Stimulated activated CD8-positive, alpha-beta memory T cell treated with anti-CD3 and anti-CD28 coated beads, Interleukin-7, amount 100 ng/mL, for 1 hour (primary cell): ENCODE measurements at regions not wholly inside any gene's neighbourhood (a gene's known extent, or its start where the extent isn't known, plus 50 kb on each side); places are given as distances from the start of the nearest gene placed in this dataset.
A peak's percentile ranks its signal among the peaks of the same experiment; 100 is the strongest.

ENCODE experiments used
- DNase-seq, 2 donors: peaks; one replicate each; pipeline ENCODE4 v3.0.0-alpha.2; 2020; ENCODE audit warnings: low read depth in 2 of 2

DNA sequence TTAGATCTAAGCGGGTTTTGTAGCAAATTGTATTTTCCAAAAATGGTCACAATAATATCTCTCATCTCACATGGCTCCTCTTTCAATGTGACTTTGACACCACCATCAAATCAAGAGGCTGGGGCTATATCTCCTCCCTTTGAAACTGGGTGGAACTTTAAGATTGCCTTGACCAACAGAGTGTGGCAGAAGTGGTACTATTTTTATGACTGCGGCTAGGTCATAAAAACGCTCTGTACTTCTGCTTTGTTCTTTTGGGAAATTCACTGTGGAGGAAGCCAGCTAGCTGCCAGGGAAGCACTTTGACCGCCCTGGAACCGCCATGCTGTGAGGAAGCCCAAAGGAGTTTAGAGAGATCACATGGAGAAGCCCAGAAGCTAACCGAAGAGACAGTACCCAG is 50.7 kb upstream of the ACOT11 start:
- no peak for DNase-seq

DNA sequence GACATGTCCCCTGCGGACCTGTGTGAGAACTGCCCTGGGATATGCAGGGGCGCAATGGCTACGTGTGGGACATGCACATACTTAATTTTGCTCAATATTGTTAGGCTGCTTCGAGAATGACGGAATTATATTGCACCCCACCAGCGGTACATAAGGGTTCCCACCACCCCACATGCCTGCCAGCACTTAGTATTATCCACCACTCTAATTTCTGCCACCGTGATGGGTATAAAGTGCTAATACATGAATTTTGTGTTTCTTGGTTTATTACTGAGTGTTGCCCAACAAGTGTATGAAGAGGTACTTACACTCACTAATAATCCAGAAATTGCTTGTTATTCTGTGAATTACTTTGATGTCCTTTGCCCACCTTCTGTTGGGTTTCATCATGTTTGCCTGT is 52.1 kb upstream of the ACOT11 start:
- DNase-seq = no peak

DNA sequence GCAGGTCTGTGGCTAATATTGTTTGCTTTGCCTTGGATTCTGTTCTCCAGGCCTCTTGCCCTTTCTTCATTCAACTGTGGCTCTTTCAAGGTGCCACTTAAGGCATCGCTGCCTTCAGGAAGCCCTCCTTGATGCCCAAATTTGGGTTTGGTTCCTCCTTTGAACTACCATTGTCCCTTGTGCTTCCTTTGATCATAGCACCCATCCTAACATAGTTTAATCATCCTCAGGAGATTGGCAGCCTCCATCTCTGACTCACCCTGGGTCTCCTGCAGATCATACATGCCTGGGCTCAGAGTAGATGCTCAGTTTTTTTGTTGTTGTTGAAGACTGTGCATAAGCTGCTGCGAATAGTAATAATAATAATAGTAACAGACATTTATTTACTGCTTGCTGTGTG is 54.4 kb upstream of the ACOT11 start:
- no peak for DNase-seq

- no peak for DNase-seq
Measured at GRCh38 chr1:54490361-54491248, 57.4 kb upstream of the ACOT11 start.

- no peak for DNase-seq
Measured at GRCh38 chr1:54489627-54490250, 58.3 kb upstream of the ACOT11 start.

- peak; percentile 46 to 53 for DNase-seq
Measured at GRCh38 chr1:54488779-54489626, 59.0 kb upstream of the ACOT11 start.

DNA sequence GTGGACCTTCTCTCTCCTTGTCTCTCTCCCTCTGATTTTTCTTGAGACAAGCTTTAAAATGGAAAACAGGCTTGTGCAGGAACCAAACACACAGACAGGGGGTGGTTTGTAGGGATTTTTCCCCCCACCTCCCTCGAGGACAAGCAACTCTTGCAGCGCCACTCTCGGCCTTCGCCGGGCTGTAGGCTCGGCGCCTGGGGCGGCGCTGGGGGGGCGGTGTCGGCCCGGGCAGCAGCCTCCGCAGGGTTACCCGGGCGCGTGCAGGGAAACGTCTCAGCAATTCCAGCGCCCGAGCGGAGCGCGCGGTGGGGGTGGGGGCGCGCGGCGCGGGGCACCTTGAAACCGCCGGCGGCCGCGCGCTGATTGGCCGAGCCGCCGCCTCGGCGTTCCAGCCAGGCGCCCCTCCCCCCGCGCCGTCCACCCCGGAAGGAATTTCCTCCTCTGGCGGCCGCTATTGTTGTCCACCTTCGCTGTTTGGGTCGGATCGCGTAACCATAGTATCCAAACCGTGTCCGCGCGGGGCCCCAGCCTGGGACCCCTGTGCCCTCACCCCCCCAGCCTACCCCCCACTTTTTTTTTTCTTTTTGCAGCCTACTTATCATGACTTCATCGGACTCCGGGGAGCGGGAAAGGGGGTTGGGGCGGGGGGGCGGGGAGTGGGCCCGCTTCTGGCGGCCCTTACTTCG is 59.8 kb upstream of the ACOT11 start:
- DNase-seq = peak; percentile 57 to 65

- DNase-seq = no peak
Measured at GRCh38 chr1:54487571-54488050, 60.4 kb upstream of the ACOT11 start.

DNA sequence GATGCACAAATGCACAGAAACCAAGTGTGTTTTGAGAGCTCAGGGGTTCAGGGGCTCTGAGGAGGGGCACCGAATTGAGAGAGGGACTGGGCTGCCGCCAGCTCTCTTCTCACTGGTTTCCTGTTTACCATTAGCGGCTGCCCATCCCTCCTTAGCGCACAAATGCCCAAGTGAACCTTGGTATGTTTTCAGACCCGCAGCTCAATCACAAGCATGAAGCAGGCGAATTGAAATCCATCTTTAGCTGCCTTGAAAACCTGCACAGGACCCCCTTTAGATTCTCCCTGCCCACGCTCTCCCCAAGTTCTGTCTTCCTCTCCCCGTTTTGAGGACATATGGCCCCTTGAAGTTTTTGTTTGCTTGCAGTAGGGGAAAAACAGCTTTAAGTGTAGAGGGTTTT is 61.1 kb upstream of the ACOT11 start:
- no peak for DNase-seq

GRCh38 chr1:54485416-54485815 is 62.6 kb upstream of the ACOT11 start:
- no peak for DNase-seq

- DNase-seq = no peak
Measured at GRCh38 chr1:54483875-54484437, 64.1 kb upstream of the ACOT11 start.

DNA sequence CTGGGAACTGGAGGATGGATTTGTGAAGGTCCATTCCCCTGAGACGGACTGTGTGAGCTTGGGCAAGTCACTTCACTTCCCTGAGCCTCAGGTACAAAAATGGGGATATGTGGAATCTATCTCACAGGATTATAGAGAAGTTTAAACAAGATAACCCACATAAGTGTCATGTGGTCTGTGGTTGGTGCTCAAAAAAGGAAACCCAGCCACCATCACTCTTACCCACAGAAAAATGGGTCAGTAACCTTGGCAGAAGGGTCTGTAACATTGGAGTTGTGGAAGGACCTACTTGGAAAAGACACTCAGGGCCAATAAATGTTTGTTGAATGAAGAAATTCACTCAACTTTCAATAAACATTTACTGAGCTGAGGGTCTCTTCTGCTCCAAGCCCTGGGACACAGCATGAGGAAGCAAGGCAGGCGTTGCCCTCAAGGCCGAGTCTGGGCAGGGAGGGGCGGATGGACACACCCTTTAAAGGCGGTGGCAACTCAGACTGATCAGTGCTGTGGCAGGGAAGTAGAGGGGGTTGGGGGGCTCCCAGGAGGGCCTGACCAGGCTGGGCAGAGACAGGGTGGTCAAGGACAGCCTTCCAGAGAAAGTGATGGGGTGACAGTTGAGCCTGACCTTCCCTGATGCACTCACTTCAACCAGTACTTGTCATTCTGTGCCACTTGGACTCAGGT is 66.7 kb upstream of the ACOT11 start:
- no peak for DNase-seq

DNA sequence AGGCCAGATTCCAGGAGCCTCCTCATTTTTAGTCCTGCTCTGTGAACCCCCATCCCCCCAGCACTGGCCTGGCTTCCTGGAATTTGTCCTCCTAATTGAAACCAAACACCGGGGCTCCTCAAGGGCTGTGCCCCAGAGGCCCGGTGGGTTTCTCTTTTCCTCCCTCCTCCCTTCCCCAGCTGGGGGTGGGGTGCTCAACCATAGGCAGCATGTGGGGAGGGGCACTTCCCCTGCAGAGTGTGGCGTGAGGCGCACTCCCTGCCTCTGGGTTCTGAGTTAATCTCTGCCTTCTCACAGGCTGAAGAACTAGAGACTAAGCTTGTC is 67.5 kb upstream of the ACOT11 start:
- no peak for DNase-seq

DNA sequence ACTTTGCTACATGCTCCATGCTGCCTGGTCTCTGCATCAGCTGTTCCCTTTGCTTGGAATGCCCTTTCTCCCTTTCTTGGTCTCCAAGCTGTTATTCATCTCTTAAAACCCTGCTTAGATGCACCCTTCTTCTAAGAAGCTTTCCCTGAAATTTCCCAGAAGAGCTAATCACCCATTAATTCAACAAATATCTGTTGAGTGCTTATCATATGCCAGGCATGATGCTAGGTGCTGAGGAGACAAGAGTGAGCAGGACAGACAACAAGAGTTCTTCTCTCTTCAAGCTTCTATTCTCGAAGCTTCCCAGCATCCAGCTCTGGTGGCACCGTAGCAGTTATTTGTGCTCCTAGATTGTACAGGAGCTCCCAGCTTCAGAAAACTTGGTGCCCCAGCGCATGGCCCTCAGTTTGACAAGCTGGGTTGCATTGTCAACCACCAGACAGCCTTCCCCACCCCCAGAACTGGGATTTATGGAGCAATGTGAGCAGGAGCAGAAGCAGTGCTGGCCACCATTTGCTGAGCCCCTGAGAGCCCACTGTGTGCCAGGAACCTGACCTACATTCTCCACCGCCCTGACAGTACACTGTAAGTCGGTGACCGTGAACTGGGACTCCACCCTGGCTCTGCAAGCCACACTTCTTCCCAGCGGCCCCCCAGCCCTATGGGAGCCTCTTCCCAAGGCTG is 68.0 kb upstream of the ACOT11 start:
- DNase-seq = no peak

DNA sequence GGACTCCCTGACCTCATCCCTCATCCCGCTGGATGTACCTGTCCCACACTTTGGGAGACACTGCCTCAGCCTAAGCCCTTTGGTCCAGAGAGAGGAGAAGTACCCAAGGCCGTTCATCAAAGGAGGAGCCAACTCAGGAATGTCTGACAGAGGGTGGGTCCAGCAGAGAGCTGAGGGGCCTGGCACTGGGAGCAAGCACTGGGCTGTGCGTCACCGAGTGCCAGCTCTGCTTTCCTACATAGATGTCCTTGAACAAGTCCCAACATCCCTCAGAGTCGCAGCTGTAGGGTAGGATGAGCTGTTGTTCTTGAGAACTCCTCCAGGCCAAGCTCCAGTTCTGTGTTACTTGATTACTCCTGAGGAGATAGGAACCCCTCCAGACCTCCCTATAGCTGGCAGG is 68.8 kb upstream of the ACOT11 start:
- DNase-seq = no peak

GRCh38 chr1:54477153-54477561 is 70.9 kb upstream of the ACOT11 start:
- no peak for DNase-seq

DNA sequence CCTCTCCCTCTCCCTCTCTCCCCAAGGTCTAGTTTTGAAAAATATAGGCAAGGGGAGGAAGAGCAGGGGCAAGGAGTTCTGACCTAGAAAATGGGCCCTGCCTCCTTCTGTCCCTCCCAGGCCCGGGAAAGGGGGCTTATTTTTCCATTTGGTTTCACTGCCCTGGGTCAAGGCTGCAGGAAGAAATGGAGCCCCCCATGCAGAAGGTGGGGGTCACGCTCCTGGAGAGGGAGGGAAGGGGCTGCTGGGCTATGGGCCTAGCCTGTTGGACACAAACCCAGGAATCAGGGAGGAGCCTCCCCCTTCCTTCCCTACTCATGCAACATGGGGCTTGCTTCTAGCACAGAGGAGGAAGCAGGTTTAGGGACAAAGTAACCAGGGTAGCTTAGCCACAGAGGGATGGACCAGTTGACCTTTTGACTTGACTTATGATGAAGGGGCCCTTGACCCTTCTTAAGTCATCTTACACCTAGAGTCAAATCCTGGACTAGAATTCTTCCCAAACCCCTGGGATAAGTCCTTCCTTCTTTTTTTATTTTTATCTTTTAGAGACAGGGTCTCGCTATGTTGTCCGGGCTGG is 70.4 kb upstream of the SSBP3 start:
- DNase-seq = no peak

GRCh38 chr1:54475946-54476516 is 69.8 kb upstream of the SSBP3 start:
- no peak for DNase-seq

GRCh38 chr1:54475357-54475881 is 69.2 kb upstream of the SSBP3 start:
- DNase-seq = no peak
